SK-N-SH treated with all-trans-retinoic acid at 6 μM for 48 hours (cell line): ENCODE measurements at regions not wholly inside any gene's neighbourhood (a gene's known extent, or its start where the extent isn't known, plus 50 kb on each side); places are given as distances from the start of the nearest gene placed in this dataset.

ENCODE experiments used
- ATAC-seq: fragments of 200-7000 bp; cut with Tn5 transposase; 3 replicates; pipeline ENCODE4 v1.9.1; 2020; ENCODE audit warnings: mild to moderate bottlenecking, moderate library complexity
- ARNTL ChIP-seq: fragments of 450-650 bp; formaldehyde crosslinking; IDR thresholded peaks from 2 replicates; pipeline ENCODE4 v1.5.0; 2020; ENCODE audit warnings: low read depth, mild to moderate bottlenecking, moderate library complexity, borderline replicate concordance
- BACH2 ChIP-seq: fragments of 250-450 bp; sonication (Bioruptor Pico); IDR thresholded peaks from 2 replicates; pipeline ENCODE4 v1.9.0; 2021; ENCODE audit warnings: mild to moderate bottlenecking, borderline replicate concordance
- CREB5 ChIP-seq: fragments of 250-450 bp; sonication (Bioruptor Pico); IDR thresholded peaks from 2 replicates; pipeline ENCODE4 v1.5.1; 2020; ENCODE audit warnings: low read depth, mild to moderate bottlenecking, moderate library complexity
- CSDC2 ChIP-seq: fragments of 250-450 bp; sonication (Bioruptor Pico); IDR thresholded peaks from 2 replicates; pipeline ENCODE4 v1.5.0; 2020; ENCODE audit warnings: mild to moderate bottlenecking, moderate library complexity
- CSRNP3 ChIP-seq: fragments of 250-450 bp; sonication (Bioruptor Pico); IDR thresholded peaks from 2 replicates; pipeline ENCODE4 v1.5.1; 2021; ENCODE audit warnings: mild to moderate bottlenecking, moderate library complexity
- ESRRG ChIP-seq: fragments of 250-450 bp; sonication (Bioruptor Pico); IDR thresholded peaks from 2 replicates; pipeline ENCODE4 v1.6.1; 2021; ENCODE audit warnings: mild to moderate bottlenecking
- GLIS3 ChIP-seq: fragments of 250-450 bp; sonication (Bioruptor Pico); IDR thresholded peaks from 2 replicates; pipeline ENCODE4 v1.5.0; 2020; ENCODE audit warnings: mild to moderate bottlenecking, moderate library complexity
- ISL1 ChIP-seq: fragments of 250-450 bp; sonication (Bioruptor Pico); IDR thresholded peaks from 2 replicates; pipeline ENCODE4 v2.1.2; 2022; ENCODE audit warnings: mild to moderate bottlenecking, moderate library complexity
- PATZ1 ChIP-seq: fragments of 250-450 bp; sonication (Bioruptor Pico); IDR thresholded peaks from 2 replicates; pipeline ENCODE4 v1.8.0; 2020; ENCODE audit warnings: mild to moderate bottlenecking, moderate library complexity, borderline replicate concordance
- POU6F1 ChIP-seq: fragments of 250-450 bp; sonication (Bioruptor Pico); IDR thresholded peaks from 2 replicates; pipeline ENCODE4 v1.8.0; 2021; ENCODE audit warnings: low read depth, mild to moderate bottlenecking, moderate library complexity, borderline replicate concordance
- PPARA ChIP-seq: fragments of 250-450 bp; sonication (Bioruptor Pico); IDR thresholded peaks from 2 replicates; pipeline ENCODE4 v1.5.0; 2020; ENCODE audit warnings: mild to moderate bottlenecking, borderline replicate concordance
- SNAI2 ChIP-seq: fragments of 250-450 bp; sonication (Bioruptor Pico); IDR thresholded peaks from 2 replicates; pipeline ENCODE4 v1.5.0; 2020; ENCODE audit warnings: mild to moderate bottlenecking, moderate library complexity
- TCF4 ChIP-seq: fragments of 250-450 bp; sonication (Bioruptor Pico); IDR thresholded peaks from 2 replicates; pipeline ENCODE4 v1.8.0; 2021; ENCODE audit warnings: mild to moderate bottlenecking, moderate library complexity, borderline replicate concordance
- TSHZ2 ChIP-seq: fragments of 250-450 bp; sonication (Bioruptor Pico); IDR thresholded peaks from 2 replicates; pipeline ENCODE4 v1.5.0; 2020; ENCODE audit warnings: mild to moderate bottlenecking, moderate library complexity
- ZFP3 ChIP-seq: fragments of 250-450 bp; sonication (Bioruptor Pico); IDR thresholded peaks from 2 replicates; pipeline ENCODE4 v1.5.0; 2020; ENCODE audit warnings: mild to moderate bottlenecking, moderate library complexity
- ZFP30 ChIP-seq: fragments of 450-650 bp; formaldehyde crosslinking; IDR thresholded peaks from 2 replicates; pipeline ENCODE4 v1.5.0; 2022; ENCODE audit warnings: mild to moderate bottlenecking, moderate library complexity
- ZNF565 ChIP-seq: fragments of 450-650 bp; formaldehyde crosslinking; conservative IDR thresholded peaks from 2 replicates; pipeline ENCODE4 v1.5.0; 2020; ENCODE audit warnings: low read depth, mild to moderate bottlenecking, moderate library complexity
- ZNF8 ChIP-seq: fragments of 450-650 bp; formaldehyde crosslinking; IDR thresholded peaks from 2 replicates; pipeline ENCODE4 v1.5.0; 2020; ENCODE audit warnings: mild to moderate bottlenecking, moderate library complexity

GRCh38 chr11:91314521-91314920 is 910.1 kb upstream of the FAT3 start:
- no peak for TF ChIP-seq BACH2 (CRISPR knock-in tag)
- TF ChIP-seq ARNTL (CRISPR knock-in tag): no peak
- no peak for TF ChIP-seq ESRRG
- TF ChIP-seq ISL1: no peak
- TF ChIP-seq SNAI2 (CRISPR knock-in tag): no peak
- TF ChIP-seq GLIS3 (CRISPR knock-in tag): no peak
- TF ChIP-seq POU6F1 (CRISPR knock-in tag): no peak
- no peak for TF ChIP-seq CSDC2 (CRISPR knock-in tag)
- no peak for TF ChIP-seq ZFP30 (CRISPR knock-in tag)
- no peak for TF ChIP-seq CSRNP3 (CRISPR knock-in tag)
- no peak for TF ChIP-seq CREB5 (CRISPR knock-in tag)
- no peak for TF ChIP-seq TSHZ2 (CRISPR knock-in tag)
- TF ChIP-seq PATZ1: no peak
- TF ChIP-seq ZNF565 (CRISPR knock-in tag): no peak
- TF ChIP-seq ZNF8 (CRISPR knock-in tag): no peak
- no peak for ATAC-seq

GRCh38 chr11:91312541-91312940 is 912.1 kb upstream of the FAT3 start:
- ATAC-seq: no peak
- no peak for TF ChIP-seq BACH2 (CRISPR knock-in tag)
- TF ChIP-seq TCF4 (CRISPR knock-in tag): no peak
- no peak for TF ChIP-seq GLIS3 (CRISPR knock-in tag)
- TF ChIP-seq PPARA (CRISPR knock-in tag): no peak
- no peak for TF ChIP-seq CSDC2 (CRISPR knock-in tag)
- no peak for TF ChIP-seq ARNTL (CRISPR knock-in tag)
- no peak for TF ChIP-seq ISL1
- no peak for TF ChIP-seq CSRNP3 (CRISPR knock-in tag)
- no peak for TF ChIP-seq POU6F1 (CRISPR knock-in tag)
- no peak for TF ChIP-seq PATZ1
- TF ChIP-seq ESRRG: no peak
- TF ChIP-seq ZFP3 (CRISPR knock-in tag): no peak
